Loucy (cell line): ENCODE measurements at regions not wholly inside any gene's neighbourhood (a gene's known extent, or its start where the extent isn't known, plus 50 kb on each side); places are given as distances from the start of the nearest gene placed in this dataset.

Experiments
- H2AFZ ChIP-seq: fragments of 200-600 bp; sonication (generic); 2 replicates; pipeline ENCODE4 v1.6.0; 2016; ENCODE audit warnings: antibody characterized with exemption, mild to moderate bottlenecking, low read length, moderate library complexity
- H3F3A ChIP-seq: fragments of 200-600 bp; 2 replicates; pipeline ENCODE4 v1.6.0; 2016; ENCODE audit warnings: antibody characterized with exemption, low read depth, mild to moderate bottlenecking
- H3K27me3 ChIP-seq: fragments of 200-600 bp; sonication (generic); 2 replicates; pipeline ENCODE4 v1.6.1; 2014; ENCODE audit warnings: low read length, mild to moderate bottlenecking; ENCODE audit not compliant: insufficient read depth, poor library complexity, severe bottlenecking
- H3K36me3 ChIP-seq: fragments of 200-600 bp; sonication (generic); 2 replicates; pipeline ENCODE4 v1.6.1; 2016; ENCODE audit warnings: low read length; ENCODE audit not compliant: insufficient read depth
- H3K4me1 ChIP-seq: fragments of 200-600 bp; sonication (generic); 2 replicates; pipeline ENCODE4 v1.5.1; 2014; ENCODE audit warnings: low read length, mild to moderate bottlenecking; ENCODE audit not compliant: insufficient read depth, poor library complexity, severe bottlenecking
- H3K4me2 ChIP-seq: fragments of 200-600 bp; sonication (generic); 2 replicates; pipeline ENCODE4 v1.6.0; 2014; ENCODE audit warnings: antibody characterized with exemption, low read length, low read depth, mild to moderate bottlenecking; ENCODE audit not compliant: poor library complexity, severe bottlenecking
- H3K4me3 ChIP-seq: fragments of 200-600 bp; sonication (generic); 2 replicates; pipeline ENCODE4 v1.5.1; 2014; ENCODE audit warnings: low read length, mild to moderate bottlenecking, mixed read lengths; ENCODE audit not compliant: poor library complexity, severe bottlenecking
- H3K79me2 ChIP-seq: fragments of 200-600 bp; sonication (generic); 2 replicates; pipeline ENCODE4 v1.6.1; 2014; ENCODE audit warnings: low read length; ENCODE audit not compliant: insufficient read depth
- H3K9ac ChIP-seq: fragments of 200-600 bp; sonication (generic); 2 replicates; pipeline ENCODE4 v1.6.0; 2014; ENCODE audit warnings: mild to moderate bottlenecking, low read depth, low read length, moderate library complexity; ENCODE audit not compliant: poor library complexity, severe bottlenecking
- H3K9me2 ChIP-seq: fragments of 200-600 bp; sonication (generic); replicated peaks from 2 replicates; pipeline ENCODE4 v1.6.1; 2016; ENCODE audit warnings: low read depth, low read length, mixed read lengths
- H3K9me3 ChIP-seq: fragments of 200-600 bp; sonication (generic); 2 replicates; pipeline ENCODE4 v1.6.1; 2014; ENCODE audit warnings: mild to moderate bottlenecking, antibody characterized with exemption, low read length, low read depth; ENCODE audit not compliant: insufficient read depth
- H4K20me1 ChIP-seq: fragments of 200-600 bp; sonication (generic); 2 replicates; pipeline ENCODE4 v1.6.0; 2014; ENCODE audit warnings: antibody characterized with exemption, low read length, mild to moderate bottlenecking; ENCODE audit not compliant: insufficient read depth, poor library complexity, severe bottlenecking
- EZH2phosphoT487 ChIP-seq: fragments of 200-600 bp; IDR thresholded peaks from 2 replicates; pipeline ENCODE4 v1.6.1; 2018; ENCODE audit warnings: antibody characterized with exemption, mild to moderate bottlenecking, moderate library complexity, borderline replicate concordance
- TF ChIP-seq, protein P1 (sequence below): fragments of 200-600 bp; sonication (generic); conservative IDR thresholded peaks from 2 replicates; pipeline ENCODE4 v1.5.1; 2014; ENCODE audit warnings: mild to moderate bottlenecking, antibody characterized with exemption, low read length

DNA sequence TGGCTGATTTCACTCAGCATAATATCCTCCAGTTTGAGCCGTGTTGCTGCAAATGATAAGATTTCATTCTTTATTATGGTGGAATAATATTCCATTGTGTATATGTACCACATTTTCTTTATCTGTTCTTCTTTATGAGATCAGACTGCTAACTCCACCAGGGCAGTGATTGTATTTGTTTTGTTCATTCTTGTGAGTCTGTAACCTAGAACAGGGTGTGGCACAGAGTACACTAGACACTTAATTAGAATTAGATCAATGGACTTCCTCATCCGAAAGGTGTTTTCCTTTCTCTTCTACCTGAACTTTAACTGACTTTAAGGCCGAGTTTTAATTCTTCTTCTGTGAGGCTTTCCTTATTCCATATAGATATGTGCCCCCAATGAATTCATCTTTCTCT, 551.0 kb downstream of the SNAPC1 start:
- Histone ChIP-seq H3K9ac (no peak overlapping the region), H3K4me1 (no peaks in the 10 kb centered on the region), H3K9me2 (no peaks in the 10 kb centered on the region), H3F3A (no peaks in the 10 kb centered on the region), H3K79me2 (no peaks in the 10 kb centered on the region), H4K20me1 (no peaks in the 10 kb centered on the region), H3K27me3 (no peaks in the 10 kb centered on the region), H3K4me3 (no peak overlapping the region), H3K9me3 (no peaks in the 10 kb centered on the region), H3K4me2 (no peak overlapping the region), H3K36me3 (no peaks in the 10 kb centered on the region), H2AFZ (no peak overlapping the region)
- no peak for TF ChIP-seq EZH2phosphoT487
- TF ChIP-seq, protein P1, sequence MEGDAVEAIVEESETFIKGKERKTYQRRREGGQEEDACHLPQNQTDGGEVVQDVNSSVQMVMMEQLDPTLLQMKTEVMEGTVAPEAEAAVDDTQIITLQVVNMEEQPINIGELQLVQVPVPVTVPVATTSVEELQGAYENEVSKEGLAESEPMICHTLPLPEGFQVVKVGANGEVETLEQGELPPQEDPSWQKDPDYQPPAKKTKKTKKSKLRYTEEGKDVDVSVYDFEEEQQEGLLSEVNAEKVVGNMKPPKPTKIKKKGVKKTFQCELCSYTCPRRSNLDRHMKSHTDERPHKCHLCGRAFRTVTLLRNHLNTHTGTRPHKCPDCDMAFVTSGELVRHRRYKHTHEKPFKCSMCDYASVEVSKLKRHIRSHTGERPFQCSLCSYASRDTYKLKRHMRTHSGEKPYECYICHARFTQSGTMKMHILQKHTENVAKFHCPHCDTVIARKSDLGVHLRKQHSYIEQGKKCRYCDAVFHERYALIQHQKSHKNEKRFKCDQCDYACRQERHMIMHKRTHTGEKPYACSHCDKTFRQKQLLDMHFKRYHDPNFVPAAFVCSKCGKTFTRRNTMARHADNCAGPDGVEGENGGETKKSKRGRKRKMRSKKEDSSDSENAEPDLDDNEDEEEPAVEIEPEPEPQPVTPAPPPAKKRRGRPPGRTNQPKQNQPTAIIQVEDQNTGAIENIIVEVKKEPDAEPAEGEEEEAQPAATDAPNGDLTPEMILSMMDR: no peak

DNA sequence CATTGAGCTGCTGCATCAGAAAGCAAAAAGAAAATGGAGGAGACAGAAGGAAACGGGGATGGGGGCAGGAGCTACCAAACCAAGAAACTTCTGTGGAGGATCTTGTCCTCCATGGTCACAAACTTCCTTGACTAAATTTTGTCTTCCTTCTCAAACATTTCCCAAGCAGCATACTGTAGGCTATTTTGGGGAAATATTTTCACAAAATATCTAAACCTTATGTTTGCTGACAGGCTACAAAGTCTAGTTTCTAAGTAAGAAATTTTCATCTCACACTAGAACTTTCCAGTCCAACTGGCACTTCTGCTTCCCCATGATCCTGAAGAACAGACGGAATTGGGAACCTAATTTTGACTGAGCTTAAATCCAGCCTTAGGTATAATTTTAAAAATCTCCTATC, 552.0 kb downstream of the SNAPC1 start:
- no peaks in the 10 kb centered on the region for H3K9me2 ChIP-seq
- no peaks in the 10 kb centered on the region for H3K79me2 ChIP-seq
- H3K9me3 ChIP-seq: no peaks in the 10 kb centered on the region
- no peaks in the 10 kb centered on the region for H3K27me3 ChIP-seq
- no peaks in the 10 kb centered on the region for H3K36me3 ChIP-seq
- H3K4me3 ChIP-seq: no peak overlapping the region
- no peak overlapping the region for H2AFZ ChIP-seq
- no peaks in the 10 kb centered on the region for H3F3A ChIP-seq
- no peak overlapping the region for H3K4me2 ChIP-seq
- H3K9ac ChIP-seq: no peak overlapping the region
- no peaks in the 10 kb centered on the region for H3K4me1 ChIP-seq
- no peaks in the 10 kb centered on the region for H4K20me1 ChIP-seq
- TF ChIP-seq EZH2phosphoT487: no peak
- TF ChIP-seq, protein P1: no peak

DNA sequence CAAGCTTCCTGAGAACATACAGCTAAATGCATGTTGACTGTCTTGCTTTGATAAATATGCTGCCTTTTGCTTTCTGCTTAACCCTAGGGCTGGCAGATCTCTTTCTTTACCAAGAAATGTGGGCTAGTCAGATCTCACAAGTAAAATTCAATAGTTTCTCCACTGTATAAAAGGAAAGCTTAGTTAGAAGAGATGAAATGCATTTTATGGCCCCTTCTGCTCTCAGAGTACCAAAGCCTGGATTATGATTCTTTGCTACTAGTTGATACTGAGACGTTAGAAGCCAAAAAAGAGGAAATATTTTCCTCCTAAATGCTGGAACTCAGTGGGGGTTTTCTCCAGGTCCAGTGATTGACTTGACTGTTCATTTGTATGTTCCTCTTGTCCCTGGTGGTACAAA, 552.7 kb downstream of the SNAPC1 start:
- H3K9ac ChIP-seq: no peak overlapping the region
- H3K36me3 ChIP-seq: no peaks in the 10 kb centered on the region
- H3F3A ChIP-seq: no peaks in the 10 kb centered on the region
- H3K9me3 ChIP-seq: no peaks in the 10 kb centered on the region
- H2AFZ ChIP-seq: no peak overlapping the region
- no peaks in the 10 kb centered on the region for H3K9me2 ChIP-seq
- no peaks in the 10 kb centered on the region for H3K4me1 ChIP-seq
- H3K4me2 ChIP-seq: no peak overlapping the region
- no peaks in the 10 kb centered on the region for H4K20me1 ChIP-seq
- no peaks in the 10 kb centered on the region for H3K79me2 ChIP-seq
- no peaks in the 10 kb centered on the region for H3K27me3 ChIP-seq
- H3K4me3 ChIP-seq: no peak overlapping the region
- TF ChIP-seq, protein P1: no peak
- no peak for TF ChIP-seq EZH2phosphoT487
